Transverse colon (tissue), 3 donors: ENCODE measurements at regions not wholly inside any gene's neighbourhood (a gene's known extent, or its start where the extent isn't known, plus 50 kb on each side); places are given as distances from the start of the nearest gene placed in this dataset.

Experiments
- CTCF ChIP-seq, 5 experiments: fragments of 200-600 bp in 3 of 5; fragments of 450-650 bp in 2 of 5; sonication (generic) in 3 of 5; IDR thresholded peaks; 1 replicate in 2 of 5; 2 replicates in 3 of 5; pipeline ENCODE4 v1.5.1; 2016 to 2017; ENCODE audit warnings: antibody characterized with exemption in 5 of 5, inconsistent platforms in 3 of 5, mild to moderate bottlenecking in 2 of 5, moderate library complexity in 1 of 5
- POLR2A ChIP-seq: fragments of 450-650 bp; IDR thresholded peaks from one replicate; pipeline ENCODE4 v1.6.1; 2016; ENCODE audit warnings: antibody characterized with exemption, mild to moderate bottlenecking, moderate library complexity

GRCh38 chr2:80737047-80737446, 432.5 kb upstream of the LRRTM1 start:
- TF ChIP-seq CTCF (IDR thresholded peaks at IDR 0.05), result no peak
- no peak for TF ChIP-seq POLR2A
